NB4 (cell line): ENCODE measurements at regions not wholly inside any gene's neighbourhood (a gene's known extent, or its start where the extent isn't known, plus 50 kb on each side); places are given as distances from the start of the nearest gene placed in this dataset.

Source experiments
- CTCF ChIP-seq: IDR thresholded peaks from one replicate; pipeline ENCODE4 v1.5.1; 2012; ENCODE audit warnings: low read depth, low read length
- MAX ChIP-seq: IDR thresholded peaks from 2 replicates; pipeline ENCODE4 v1.6.1; 2011; ENCODE audit warnings: low read depth, low read length
- POLR2A ChIP-seq: IDR thresholded peaks from 2 replicates; pipeline ENCODE4 v1.6.1; 2011; ENCODE audit warnings: mild to moderate bottlenecking; ENCODE audit not compliant: insufficient read length; ENCODE audit errors: extremely low read depth

- TF ChIP-seq CTCF (no peak), POLR2A (no peak), MAX (no peak)
Observed at GRCh38 chr2:239646184-239646583, 245.4 kb upstream of the HDAC4 start.
